ENCODE measurements at regions not wholly inside any gene's neighbourhood (a gene's known extent, or its start where the extent isn't known, plus 50 kb on each side); places are given as distances from the start of the nearest gene placed in this dataset.
"Not testable (repeated sequence)": the region's sequence is repeated elsewhere in the genome, so short reads cannot be mapped to it uniquely, and the experiment has no call there.

GRCh38 chr6:126724821-126725220 is 384.9 kb downstream of the CENPW start:
- Histone ChIP-seq H3K27ac (no peak overlapping the region), H3K9me3 (no peaks in the 10 kb centered on the region), H3K4me3 (no peak overlapping the region), H3K36me3 (no peaks in the 10 kb centered on the region), H3K27me3 (no peaks in the 10 kb centered on the region), H3K4me1 (no peaks in the 10 kb centered on the region)
- TF ChIP-seq, protein P1, sequence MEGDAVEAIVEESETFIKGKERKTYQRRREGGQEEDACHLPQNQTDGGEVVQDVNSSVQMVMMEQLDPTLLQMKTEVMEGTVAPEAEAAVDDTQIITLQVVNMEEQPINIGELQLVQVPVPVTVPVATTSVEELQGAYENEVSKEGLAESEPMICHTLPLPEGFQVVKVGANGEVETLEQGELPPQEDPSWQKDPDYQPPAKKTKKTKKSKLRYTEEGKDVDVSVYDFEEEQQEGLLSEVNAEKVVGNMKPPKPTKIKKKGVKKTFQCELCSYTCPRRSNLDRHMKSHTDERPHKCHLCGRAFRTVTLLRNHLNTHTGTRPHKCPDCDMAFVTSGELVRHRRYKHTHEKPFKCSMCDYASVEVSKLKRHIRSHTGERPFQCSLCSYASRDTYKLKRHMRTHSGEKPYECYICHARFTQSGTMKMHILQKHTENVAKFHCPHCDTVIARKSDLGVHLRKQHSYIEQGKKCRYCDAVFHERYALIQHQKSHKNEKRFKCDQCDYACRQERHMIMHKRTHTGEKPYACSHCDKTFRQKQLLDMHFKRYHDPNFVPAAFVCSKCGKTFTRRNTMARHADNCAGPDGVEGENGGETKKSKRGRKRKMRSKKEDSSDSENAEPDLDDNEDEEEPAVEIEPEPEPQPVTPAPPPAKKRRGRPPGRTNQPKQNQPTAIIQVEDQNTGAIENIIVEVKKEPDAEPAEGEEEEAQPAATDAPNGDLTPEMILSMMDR (IDR thresholded peaks at IDR 0.05), result no peak
- TF ChIP-seq POLR2A (IDR thresholded peaks at IDR 0.05), result no peak
- no peak for DNase-seq

DNA sequence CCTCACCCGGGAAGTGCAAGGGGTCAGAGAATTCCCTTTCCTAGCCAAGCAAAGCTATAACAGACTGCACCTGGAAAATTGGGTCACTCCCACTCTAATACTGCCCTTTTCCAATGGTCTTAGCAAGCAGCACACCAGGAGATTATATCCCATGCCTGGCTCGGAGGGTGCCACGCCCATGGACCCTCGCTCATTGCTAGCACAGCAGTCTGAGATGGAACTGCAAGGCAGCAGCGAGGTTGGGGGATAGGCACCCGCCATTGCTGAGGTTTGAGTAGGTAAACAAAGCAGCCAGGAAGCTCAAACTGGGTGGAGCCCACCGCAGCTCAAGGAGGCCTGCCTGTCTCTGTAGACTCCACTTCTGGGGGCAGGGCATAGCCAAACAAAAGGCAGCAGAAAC is 386.5 kb downstream of the CENPW start:
- not testable (repeated sequence) for H3K4me3 ChIP-seq, H3K9me3 ChIP-seq, H3K4me1 ChIP-seq

DNA sequence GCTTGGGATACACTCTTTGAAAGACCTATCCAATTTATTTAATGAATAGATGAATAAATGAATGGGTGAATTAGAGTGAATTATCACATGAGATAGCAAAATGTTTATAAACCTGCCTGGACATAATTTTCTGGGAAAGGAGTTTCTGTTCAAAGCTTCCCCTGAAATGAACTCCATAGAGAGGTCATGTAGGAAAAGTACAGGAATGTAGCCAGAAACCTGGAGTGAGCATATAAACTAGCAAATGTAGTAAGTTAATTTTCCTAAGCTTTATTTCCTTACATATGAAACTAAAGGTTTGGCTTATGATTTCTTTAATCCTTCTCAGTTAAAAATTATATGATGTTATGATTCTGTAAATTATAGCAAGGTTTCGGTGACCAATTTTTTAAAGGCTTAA is 380.3 kb upstream of the RSPO3 start:
- no peak overlapping the region for H3K4me3 ChIP-seq
- H3K36me3 ChIP-seq, result no peaks in the 10 kb centered on the region
- no peaks in the 10 kb centered on the region for H3K27me3 ChIP-seq
- no peaks in the 10 kb centered on the region for H3K9me3 ChIP-seq
- no peak overlapping the region for H3K27ac ChIP-seq
- TF ChIP-seq POLR2A (IDR thresholded peaks at IDR 0.05), result no peak
- TF ChIP-seq, protein P1 (IDR thresholded peaks at IDR 0.05), result no peak
- no peak for DNase-seq
- no peaks in the 10 kb centered on the region for H3K4me1 ChIP-seq

More for the DNA sequence above, 386.5 kb downstream of the CENPW start:
- DNase-seq, H3K27me3 ChIP-seq, H3K27ac ChIP-seq, H3K36me3 ChIP-seq: not testable (repeated sequence)

DNA sequence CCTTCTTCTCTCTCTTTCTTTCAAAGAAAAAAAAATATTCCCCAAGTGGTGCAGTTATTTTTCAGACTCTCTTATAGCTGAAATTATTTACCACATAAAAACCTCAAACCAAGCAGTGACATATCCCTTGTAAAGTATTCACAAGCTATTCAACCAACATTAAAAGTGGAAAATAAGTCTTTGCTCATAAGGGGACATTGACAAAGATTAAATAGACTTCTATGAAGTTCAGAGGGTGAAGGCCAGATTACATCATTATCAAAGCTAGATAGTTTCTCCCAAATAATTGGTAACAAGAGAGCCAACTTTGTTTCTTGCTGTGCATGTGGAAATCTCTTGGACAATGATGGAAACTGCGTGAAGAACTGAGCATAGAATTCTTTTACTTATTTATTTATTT is 379.8 kb upstream of the RSPO3 start:
- DNase-seq, result no peak
- no peaks in the 10 kb centered on the region for H3K9me3 ChIP-seq
- no peak overlapping the region for H3K4me3 ChIP-seq
- no peaks in the 10 kb centered on the region for H3K27me3 ChIP-seq
- no peak overlapping the region for H3K27ac ChIP-seq
- no peaks in the 10 kb centered on the region for H3K4me1 ChIP-seq
- TF ChIP-seq, protein P1 (IDR thresholded peaks at IDR 0.05), result no peak
- TF ChIP-seq POLR2A (IDR thresholded peaks at IDR 0.05), result no peak
- no peaks in the 10 kb centered on the region for H3K36me3 ChIP-seq

GRCh38 chr6:126743076-126743475 is 375.4 kb upstream of the RSPO3 start:
- Histone ChIP-seq H3K36me3 (no peaks in the 10 kb centered on the region), H3K27ac (no peak overlapping the region), H3K4me3 (no peak overlapping the region), H3K4me1 (no peaks in the 10 kb centered on the region), H3K27me3 (no peaks in the 10 kb centered on the region), H3K9me3 (no peaks in the 10 kb centered on the region)
- TF ChIP-seq, protein P1 (IDR thresholded peaks at IDR 0.05), result no peak
- no peak for TF ChIP-seq POLR2A (IDR thresholded peaks at IDR 0.05)
- DNase-seq, result no peak

DNA sequence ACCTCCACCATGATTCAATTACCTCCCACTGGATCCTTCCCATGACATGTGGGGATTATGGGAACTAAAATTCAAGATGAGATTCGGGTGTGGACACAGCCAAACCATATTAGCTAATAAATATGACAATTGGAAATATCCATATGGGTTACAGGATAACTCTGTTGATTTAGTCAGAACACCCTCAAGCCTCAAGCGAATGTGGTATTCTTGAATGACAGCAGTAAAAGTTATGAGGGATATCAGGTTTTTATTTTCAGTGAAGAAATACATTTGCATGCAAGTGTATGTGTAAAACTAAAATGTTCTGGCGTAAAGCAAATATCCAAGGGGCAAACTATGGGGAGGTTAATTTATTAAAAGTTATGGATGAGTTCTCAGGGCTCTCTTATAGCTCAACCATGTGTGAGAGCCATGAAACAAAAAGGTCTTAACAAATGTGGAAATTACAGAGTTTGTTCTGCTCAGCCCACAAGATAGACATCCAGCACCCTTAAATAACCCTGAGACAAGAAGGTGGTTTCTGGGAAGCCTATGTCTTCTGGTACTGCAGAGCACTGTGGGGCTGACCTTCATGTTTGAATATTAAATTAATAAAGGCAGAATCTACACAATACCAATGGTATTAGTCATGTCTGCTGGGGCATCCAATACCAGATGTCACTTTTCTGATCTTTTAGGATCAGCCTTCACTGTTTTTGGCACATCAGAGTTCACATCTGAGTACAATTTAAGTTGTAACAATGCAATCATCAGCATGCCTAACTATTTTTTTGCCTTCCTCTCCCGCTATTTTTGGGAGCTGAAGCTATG is 370.5 kb upstream of the RSPO3 start:
- Histone ChIP-seq H3K27ac (no peak overlapping the region), H3K4me3 (no peak overlapping the region), H3K9me3 (no peaks in the 10 kb centered on the region), H3K4me1 (no peaks in the 10 kb centered on the region), H3K36me3 (no peaks in the 10 kb centered on the region), H3K27me3 (no peaks in the 10 kb centered on the region)
- DNase-seq, result no peak
- TF ChIP-seq POLR2A (IDR thresholded peaks at IDR 0.05), result no peak
- TF ChIP-seq, protein P1 (IDR thresholded peaks at IDR 0.05), result no peak
